ENCODE measurements at regions not wholly inside any gene's neighbourhood (a gene's known extent, or its start where the extent isn't known, plus 50 kb on each side); places are given as distances from the start of the nearest gene placed in this dataset.

GRCh38 chr6:14390805-14391204, 273.2 kb downstream of the CD83 start:
- 91 to 93% methylated on average over 2 of the region's 2 CpGs for WGBS, 2 donors
- no peaks in the 10 kb centered on the region for H3K36me3 ChIP-seq
- ATAC-seq = no peak
- H3K4me3 ChIP-seq = no peak overlapping the region
- H3K9me3 ChIP-seq = no peaks in the 10 kb centered on the region
- no peak overlapping the region for H3K27ac ChIP-seq
- no peak for TF ChIP-seq CTCF (IDR thresholded peaks at IDR 0.05)
- no peak for DNase-seq
- intact Hi-C loops (cut with DNase I) = no loop called here
- H3K27me3 ChIP-seq = no peaks in the 10 kb centered on the region
- H3K4me1 ChIP-seq = peaks cover 0 to 4% (median 0%) of the 10 kb centered on the region in 9 donors

GRCh38 chr6:14393910-14394309, 276.3 kb downstream of the CD83 start:
- H3K36me3 ChIP-seq = no peaks in the 10 kb centered on the region
- no peak for TF ChIP-seq CTCF (IDR thresholded peaks at IDR 0.05)
- H3K27me3 ChIP-seq = no peaks in the 10 kb centered on the region
- WGBS, 2 donors = 75 to 85% methylated on average over 4 of the region's 4 CpGs
- ATAC-seq = no peak
- H3K4me3 ChIP-seq = no peak overlapping the region
- H3K9me3 ChIP-seq = no peaks in the 10 kb centered on the region
- no peak overlapping the region for H3K27ac ChIP-seq
- intact Hi-C loops (cut with DNase I) = no loop called here
- H3K4me1 ChIP-seq = peaks cover 0 to under 1% (median 0%) of the 10 kb centered on the region in 9 donors
- DNase-seq = no peak

- ATAC-seq (no peak), DNase-seq (no peak)
- Histone ChIP-seq H3K27ac (no peak overlapping the region), H3K4me3 (no peak overlapping the region), H3K4me1 (peaks cover 0 to 18% (median 0%) of the 10 kb centered on the region in 9 donors), H3K27me3 (no peaks in the 10 kb centered on the region), H3K36me3 (no peaks in the 10 kb centered on the region), H3K9me3 (no peaks in the 10 kb centered on the region)
- intact Hi-C loops (cut with DNase I) = no loop called here
- TF ChIP-seq CTCF (IDR thresholded peaks at IDR 0.05) = no peak
- WGBS, 2 donors = 98 to 99% methylated on average over 4 of the region's 4 CpGs
Measured at GRCh38 chr6:14396392-14396791, 278.8 kb downstream of the CD83 start.

- TF ChIP-seq CTCF (IDR thresholded peaks at IDR 0.05) = peak in 3 of 9 donors; percentile 9 to 25 (median 12)
- intact Hi-C loops (cut with DNase I) = no loop called here
- WGBS, 2 donors = 45 to 52% methylated on average over 12 of the region's 12 CpGs
Measured at GRCh38 chr6:14396826-14397517, 279.4 kb downstream of the CD83 start.

More at GRCh38 chr6:14396826-14397517, 279.4 kb downstream of the CD83 start:
- DNase-seq (no peak), ATAC-seq (no peak)
- H3K4me1 ChIP-seq = peaks cover 0 to 22% (median 0%) of the 10 kb centered on the region in 9 donors
- H3K27me3 ChIP-seq = no peaks in the 10 kb centered on the region
- H3K9me3 ChIP-seq = no peaks in the 10 kb centered on the region
- no peaks in the 10 kb centered on the region for H3K36me3 ChIP-seq
- H3K27ac ChIP-seq = no peak overlapping the region
- no peak overlapping the region for H3K4me3 ChIP-seq
